ENCODE measurements at regions not wholly inside any gene's neighbourhood (a gene's known extent, or its start where the extent isn't known, plus 50 kb on each side); places are given as distances from the start of the nearest gene placed in this dataset.

- TF ChIP-seq CTCF (IDR thresholded peaks at IDR 0.05; ENCODE audit: insufficient read depth, low read length, poor library complexity, severe bottlenecking), result no peak
- TF ChIP-seq EZH2phosphoT487 (conservative IDR thresholded peaks at IDR 0.05; ENCODE audit: low read length), result no peak
Observed at GRCh38 chr4:83686166-83686565, 150.3 kb downstream of the GPAT3 start.

Measured in SU-DHL-6 (cell line).